ENCODE measurements at regions not wholly inside any gene's neighbourhood (a gene's known extent, or its start where the extent isn't known, plus 50 kb on each side); places are given as distances from the start of the nearest gene placed in this dataset.
"Not testable (repeated sequence)": the region's sequence is repeated elsewhere in the genome, so short reads cannot be mapped to it uniquely, and the experiment has no call there.

DNA sequence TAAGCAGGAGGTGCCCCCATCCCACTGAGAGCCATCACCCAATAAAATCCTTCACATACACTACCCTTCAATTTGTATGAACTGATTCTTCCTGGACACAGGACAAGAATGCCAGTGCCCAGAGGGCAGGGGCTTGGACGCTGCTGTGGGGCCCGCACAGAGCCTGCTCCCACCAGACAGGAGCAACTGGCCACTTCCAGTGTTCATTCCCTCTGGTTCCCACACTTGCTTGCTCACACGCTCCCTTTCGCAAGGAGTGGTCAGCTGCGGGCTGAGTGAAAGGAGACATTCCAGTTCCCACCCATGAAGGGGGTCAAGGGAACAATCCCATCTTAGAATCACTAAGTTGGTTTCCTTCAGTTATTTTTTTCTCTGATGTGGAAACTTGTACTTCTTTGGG, 314.5 kb upstream of the ACO1 start:
- no peak for DNase-seq (ENCODE audit: low read depth in 2 of 2)

DNA sequence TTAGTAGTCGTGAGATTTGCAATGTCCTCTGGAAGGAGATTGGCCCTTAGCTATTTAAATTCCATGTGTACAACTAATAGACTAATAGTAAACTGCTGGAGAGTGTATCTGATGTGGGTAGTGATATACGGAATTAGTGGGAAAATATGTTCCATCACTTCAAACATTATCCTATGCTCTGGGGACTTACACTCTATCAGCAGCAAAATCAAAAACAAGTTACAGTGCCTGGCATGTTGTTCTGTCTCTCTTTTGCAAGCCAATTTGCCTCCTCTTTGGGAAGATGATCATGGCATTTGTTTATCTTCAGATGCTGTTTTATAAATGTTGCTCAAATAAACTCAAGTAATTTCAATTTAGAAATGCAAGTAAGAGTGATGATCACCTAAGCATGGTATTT, 311.9 kb upstream of the ACO1 start:
- no peak for DNase-seq (ENCODE audit: low read depth in 2 of 2)

DNA sequence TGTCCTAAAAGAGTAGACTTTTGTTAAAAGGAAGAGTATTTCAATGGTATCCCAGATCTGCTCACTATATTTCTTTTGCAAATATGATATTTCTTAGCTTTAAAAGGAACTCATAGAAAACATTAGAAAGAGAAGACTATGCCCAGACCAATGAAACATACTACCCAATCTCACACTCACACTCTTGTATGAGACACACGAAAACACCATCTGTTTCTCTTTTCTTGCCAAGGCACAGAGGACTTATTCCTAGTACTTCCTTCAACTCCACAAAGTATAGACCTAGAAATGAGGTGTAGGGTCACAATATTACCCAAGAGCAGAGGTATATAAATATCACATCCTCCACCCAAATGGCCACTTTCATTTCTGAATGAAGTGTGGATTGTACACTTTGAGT, 292.4 kb upstream of the ACO1 start:
- DNase-seq (ENCODE audit: low read depth in 2 of 2): no peak

DNA sequence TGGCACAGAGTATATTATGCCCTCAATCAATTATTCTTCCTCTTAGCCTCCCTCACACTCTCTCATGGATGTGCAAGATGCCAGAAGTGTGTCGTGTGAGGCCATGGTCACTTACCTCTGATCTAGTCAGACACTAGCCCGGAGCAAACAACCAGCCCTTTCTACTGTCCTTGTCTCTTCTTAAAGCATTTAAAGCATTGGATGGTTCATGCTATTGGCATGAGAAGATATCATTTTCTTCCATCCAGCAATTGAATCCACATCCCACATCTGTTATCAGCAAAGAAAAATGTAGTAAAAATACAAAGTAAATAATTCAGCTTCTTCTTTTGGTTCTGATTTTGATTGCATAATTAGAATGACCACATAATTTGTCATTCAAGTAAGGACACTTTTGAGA, 267.2 kb upstream of the ACO1 start:
- no peak for DNase-seq (ENCODE audit: low read depth in 2 of 2)

DNA sequence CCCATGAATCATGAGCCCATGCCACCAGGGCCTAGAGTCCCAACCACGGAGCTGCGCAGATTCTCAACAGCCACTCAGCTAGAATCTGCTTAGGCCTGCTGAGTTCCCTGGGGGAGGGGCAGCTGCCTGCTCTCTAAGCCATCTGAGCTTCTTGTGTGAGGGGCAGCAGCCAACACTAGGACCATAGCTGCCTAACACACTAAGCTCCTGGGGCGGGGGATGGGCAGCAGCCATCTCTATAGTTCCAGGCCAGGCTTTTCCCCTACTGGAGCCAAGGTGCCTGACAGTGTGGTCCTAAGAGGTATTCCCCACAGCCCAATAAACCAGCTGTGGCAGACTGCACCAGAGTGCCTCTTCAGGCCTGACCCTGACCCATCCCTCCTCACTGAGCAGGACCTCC, 255.9 kb upstream of the ACO1 start:
- no peak for DNase-seq (ENCODE audit: low read depth in 2 of 2)

DNA sequence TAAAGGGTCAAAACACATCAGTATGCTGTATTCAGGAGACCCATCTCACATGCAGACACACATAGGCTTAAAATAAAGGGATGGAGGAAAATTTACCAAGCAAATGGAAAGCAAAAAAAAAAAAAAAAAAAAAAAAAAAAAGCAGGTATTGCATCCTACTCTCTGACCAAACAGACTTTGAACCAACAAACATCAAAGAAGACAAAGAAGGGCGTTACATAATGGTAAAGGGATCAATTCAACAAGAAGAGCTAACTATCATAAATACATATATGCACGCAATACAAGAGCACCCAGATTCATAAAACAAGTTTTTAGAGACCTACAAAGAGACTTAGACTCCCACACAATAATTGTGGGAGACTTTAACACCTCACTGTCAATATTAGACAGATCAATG, 253.7 kb upstream of the ACO1 start:
- DNase-seq (ENCODE audit: low read depth in 2 of 2): not testable (repeated sequence)

DNA sequence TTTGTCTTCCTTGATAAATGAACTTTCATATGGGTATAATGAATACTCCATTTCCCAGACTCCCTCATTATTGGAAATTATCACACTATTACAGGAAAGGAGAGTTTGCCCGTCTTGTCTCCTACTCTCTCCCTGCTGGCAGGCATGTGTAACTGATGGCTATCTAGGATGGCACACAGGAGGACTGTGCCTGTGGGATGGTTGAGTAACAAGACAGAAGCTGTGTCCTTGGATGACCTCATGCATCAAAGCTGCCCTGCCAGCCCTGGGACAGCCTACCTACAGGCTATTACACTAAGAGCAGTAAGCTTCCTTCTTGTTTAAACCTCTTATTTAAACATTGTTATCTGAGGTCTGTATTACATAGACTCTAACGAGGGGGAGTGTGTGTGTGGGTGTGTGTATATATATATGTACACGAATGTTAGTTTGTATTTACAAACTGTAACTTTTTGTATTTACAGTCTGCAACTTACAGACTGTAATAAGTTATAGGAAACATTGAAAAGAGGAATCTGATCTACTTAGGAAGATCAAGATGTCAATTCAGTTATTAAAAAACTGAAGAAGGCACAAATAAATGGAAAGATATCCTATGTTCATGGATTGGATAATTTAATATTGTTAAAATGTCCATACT, 247.6 kb upstream of the ACO1 start:
- DNase-seq (ENCODE audit: low read depth in 2 of 2): no peak

DNA sequence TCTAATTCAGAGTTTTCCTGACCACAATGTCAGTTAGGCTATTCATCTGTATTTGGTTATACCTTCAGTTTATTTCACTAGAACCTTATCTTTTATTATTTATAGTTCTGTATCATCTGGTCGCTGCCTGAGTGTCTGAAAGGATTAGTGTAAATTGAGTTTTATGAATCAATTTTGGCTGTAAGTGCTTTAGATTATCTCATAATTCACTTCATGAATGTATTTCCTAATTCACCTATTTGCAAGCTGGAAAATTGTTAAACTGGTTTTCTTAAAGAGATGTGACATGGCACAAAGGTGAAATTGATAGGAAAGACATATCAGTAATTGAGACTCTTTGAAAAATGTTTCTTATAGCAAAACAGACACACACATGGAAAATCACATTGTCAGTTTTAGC, 242.4 kb upstream of the ACO1 start:
- DNase-seq (ENCODE audit: low read depth in 2 of 2): no peak

DNA sequence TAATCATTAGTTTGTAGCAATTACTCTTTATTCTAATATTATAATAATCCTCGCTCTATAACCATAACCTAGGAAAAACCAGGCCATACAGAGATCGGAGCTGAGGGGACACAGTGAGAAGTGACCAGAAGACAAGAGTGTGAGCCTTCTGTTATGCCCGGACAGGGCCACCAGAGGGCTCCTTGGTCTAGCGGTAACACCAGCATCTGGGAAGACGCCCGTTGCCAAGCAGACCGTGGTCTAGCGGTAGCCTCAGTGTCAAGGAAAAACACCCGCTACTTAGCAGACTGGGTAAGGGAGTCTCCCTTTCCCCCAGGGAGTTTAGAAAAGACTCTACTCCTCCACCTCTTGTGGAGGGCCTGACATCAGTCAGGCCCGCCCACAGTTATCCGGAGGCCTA, 235.9 kb upstream of the ACO1 start:
- DNase-seq (ENCODE audit: low read depth in 2 of 2): not testable (repeated sequence)

DNA sequence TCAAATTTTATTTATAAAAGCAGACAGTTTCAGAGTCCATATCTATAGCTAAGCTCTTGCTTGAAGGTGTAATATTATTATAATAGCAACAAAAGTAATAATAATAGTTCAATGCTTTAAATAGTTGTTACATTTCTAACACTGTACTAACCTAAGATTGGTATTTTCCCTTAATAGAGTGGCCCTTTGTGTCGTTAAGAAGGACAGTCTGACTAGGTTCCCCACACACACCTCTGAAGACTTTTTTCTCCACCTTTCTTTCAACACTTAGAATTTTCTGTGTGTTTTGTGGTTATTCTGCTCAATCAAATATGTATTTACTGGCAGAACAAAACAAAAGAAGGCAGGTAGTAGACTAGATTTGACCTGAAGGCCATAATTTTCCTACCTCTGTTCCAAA, 223.2 kb upstream of the ACO1 start:
- DNase-seq (ENCODE audit: low read depth in 2 of 2): no peak

DNA sequence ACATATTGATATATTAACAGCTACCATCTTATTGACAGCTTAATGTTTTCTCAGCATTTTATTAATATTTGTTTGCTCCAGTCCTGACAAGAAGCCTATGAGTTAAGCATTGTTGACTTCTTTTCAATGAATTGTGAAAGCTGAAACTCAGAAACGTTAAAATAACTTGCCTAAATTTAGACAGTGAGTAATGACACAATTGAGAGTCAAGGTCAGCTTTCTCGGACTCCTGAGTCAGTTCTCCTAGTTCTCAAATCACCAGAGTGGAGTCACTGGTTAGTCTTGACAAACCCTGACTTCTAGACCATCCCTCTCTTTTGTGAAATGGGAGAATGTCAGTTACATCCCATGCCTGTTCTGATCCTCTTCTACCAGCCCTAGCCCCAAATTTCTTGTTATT, 222.7 kb upstream of the ACO1 start:
- no peak for DNase-seq (ENCODE audit: low read depth in 2 of 2)

DNA sequence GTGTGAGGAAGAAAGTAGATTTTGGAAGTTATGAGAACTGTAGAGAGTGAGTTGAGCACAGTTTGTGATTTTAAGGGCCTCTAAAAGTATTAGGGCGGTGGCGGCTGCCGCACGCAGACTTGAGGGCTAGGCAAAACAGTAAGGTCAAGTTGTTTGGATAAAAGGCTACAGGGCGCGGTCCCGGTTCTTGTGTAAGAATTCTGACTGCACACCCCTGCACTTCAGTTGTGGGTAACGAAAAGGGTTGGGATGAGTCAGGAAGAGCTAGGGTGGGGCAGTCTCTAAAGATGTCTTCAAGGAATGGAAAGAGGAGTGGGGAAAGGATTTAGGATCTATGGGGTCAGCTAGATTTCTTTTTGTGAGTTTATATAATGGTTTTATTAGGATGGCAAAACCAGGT, 218.1 kb upstream of the ACO1 start:
- DNase-seq (ENCODE audit: low read depth in 2 of 2): not testable (repeated sequence)

DNA sequence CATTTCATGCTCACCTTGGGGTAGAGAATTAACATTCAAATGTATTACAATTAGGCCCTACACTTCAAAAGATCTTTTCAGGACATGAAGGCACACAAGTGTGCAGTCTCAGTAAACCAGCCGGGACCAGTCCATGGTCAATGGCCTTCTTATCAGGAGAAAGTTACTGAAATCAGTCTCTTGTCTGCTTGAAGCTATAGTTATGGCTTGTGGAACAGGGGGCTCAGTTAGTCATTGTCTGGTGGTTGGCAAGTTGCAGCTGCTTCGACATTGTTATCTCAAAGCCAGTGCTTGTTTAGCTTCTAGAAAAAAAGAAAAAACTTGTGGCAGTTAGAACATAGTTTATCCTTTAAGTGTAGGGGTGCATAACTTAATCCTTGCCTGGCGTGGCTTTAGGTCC, 213.1 kb upstream of the ACO1 start:
- no peak for DNase-seq (ENCODE audit: low read depth in 2 of 2)

DNA sequence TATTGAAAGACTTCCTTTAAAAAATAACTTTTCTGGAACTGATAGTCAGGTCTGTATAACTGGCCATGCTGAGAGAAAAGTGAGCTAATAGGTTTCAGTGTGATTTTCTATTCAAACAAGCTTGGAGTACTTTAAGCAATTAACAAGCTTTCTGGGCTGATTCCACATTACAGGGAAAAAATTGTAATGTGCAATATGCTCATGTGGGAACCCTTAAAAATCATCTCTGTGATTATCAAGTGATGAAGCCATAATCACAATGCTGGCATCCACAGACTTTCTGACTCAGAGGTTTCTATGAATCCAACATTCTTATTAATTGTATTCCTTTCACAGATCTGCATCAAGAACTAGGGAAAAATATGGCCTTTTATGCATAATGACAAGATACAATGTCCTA, 212.2 kb upstream of the ACO1 start:
- DNase-seq (ENCODE audit: low read depth in 2 of 2): no peak

DNA sequence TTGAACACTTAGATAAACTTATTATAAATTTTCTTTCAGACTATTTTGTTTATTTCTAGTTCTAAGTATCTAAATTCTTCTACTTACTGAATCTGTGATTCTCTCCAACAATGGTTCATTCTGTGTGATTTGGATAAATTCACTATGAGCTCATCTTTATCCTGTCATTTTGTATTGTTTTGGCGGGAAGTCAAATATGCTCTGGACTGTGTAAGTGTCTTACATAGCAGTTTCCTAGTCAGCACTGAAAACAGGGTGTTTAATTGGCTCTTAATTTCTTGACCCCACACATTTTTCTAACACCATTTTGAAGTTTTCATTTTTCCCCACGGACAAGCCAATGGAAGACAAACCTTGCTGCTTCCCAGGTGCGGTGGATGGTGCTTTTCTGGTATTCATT, 207.0 kb upstream of the ACO1 start:
- no peak for DNase-seq (ENCODE audit: low read depth in 2 of 2)

DNA sequence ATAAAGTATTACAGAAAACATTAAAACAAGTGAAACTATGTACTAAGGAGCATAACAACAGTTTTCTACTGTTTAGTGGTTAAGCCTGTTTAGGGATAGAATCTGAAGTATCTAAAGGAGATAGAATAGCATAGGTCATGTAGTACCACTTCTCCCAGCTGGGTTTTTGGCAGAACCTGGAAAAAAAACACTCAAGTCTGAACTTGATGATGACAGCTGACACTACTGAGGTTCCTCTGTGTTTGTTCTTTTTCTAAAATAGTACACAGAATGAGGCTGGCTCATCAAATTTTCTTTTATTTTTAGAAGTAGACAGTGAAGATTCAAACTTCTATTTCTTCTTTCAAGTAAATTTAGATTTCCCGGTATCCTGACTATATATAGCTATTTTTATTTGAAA, 203.8 kb upstream of the ACO1 start:
- no peak for DNase-seq (ENCODE audit: low read depth in 2 of 2)

DNA sequence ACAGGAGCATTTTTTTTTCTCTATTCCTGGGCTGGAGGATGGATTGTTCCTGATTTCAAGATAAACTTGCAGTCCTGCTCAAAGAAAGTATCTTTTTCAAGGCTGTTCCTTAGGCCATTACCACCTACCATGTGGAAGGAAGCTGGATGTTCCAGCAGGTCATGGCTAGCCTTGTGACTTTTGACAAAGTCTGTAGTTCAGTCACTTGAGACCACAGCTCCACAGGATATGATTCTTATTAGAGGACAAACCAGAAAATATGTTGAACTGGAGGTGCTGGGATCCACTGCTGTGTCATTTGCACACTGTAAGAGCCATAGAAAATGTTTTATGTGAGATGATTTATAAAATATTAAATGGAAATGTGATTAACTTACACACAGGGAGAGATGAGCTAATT, 184.2 kb upstream of the ACO1 start:
- DNase-seq (ENCODE audit: low read depth in 2 of 2): no peak

DNA sequence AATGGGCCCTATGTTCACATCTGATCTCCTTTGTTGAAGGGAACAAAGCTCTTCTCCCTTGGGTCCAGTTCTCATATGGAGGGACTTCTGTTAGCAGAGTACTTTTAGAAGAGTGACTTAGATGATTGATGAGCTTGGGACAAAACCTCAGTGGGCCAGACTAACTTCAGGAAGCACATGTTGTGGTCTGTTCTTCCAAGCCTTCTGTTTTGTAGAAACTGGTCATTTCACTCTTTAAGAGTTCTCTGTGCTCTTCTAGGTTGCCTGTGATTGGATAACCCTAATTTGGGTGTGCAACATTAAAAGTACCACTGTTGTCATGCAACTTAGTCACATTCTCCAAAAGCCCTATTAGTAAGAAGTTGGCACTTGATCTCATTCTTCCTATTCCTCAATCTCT, 183.5 kb upstream of the ACO1 start:
- no peak for DNase-seq (ENCODE audit: low read depth in 2 of 2)

DNA sequence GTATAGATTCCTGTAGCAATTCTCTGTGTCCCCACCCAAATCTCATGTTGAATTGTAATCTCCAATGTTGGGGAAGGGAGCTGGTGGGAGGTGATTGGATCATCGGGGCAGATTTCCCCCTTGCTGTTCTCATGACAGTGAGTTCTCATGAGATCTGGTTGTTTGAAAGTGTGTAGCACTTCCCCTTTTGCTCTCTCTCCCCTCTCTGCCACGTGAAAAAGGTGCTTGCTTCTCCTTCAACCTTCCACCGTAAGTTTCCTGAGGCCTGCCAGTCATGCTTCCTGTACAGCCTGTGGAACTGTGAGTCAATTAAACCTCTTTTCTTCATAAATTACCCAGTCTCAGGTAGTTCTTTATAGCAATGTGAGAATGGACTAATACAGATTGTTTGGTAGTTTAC, 175.3 kb upstream of the ACO1 start:
- DNase-seq (ENCODE audit: low read depth in 2 of 2): not testable (repeated sequence)

DNA sequence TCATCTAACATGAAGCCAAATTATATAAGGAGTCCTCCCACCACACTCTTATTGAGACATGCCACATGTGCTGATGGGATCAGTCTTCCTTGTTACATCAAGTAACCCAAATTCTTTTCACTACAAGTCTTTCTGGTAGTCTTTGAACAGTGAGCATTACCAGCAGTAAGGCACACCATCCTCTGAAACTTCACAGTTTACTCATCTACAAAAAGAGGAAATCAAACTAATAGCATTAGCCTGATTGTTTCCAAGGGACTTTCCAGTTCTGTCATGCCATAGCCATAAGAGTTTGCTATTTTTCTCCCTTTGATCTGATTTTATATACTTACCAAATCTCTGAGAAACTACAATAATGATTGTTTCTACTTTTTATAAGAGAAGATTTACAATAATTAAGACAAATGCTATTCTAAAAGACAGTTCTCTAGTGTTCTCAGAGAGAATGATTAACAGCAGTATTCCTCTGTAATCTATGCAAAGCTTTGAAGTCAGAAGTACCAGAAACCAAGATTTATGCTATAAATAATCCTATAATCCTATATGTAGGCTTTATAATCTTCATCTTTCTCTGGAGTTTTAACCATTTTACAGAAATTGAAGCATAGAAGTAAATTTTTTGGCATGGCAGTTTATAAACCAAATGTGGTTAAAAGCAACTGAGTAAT, 166.2 kb upstream of the ACO1 start:
- no peak for DNase-seq (ENCODE audit: low read depth in 2 of 2)

DNA sequence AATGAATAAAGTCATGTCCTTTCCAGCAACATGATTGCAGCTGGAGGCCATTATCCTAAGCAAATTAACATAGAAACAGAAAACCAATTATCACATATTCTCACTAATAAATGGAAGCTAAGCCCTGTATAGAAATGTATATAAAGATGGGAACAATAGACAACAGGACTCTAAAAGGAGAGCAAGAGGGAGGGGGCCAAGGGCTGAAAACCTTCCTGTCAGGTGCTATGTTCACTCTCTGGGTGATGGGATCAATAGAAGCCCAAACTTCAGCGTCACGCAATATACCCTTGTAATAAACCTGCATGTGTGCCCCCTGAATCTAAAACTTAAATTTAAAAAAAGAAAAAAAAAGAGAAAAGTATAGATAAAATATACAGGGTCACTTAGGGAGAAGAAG, 163.7 kb upstream of the ACO1 start:
- no peak for DNase-seq (ENCODE audit: low read depth in 2 of 2)

DNA sequence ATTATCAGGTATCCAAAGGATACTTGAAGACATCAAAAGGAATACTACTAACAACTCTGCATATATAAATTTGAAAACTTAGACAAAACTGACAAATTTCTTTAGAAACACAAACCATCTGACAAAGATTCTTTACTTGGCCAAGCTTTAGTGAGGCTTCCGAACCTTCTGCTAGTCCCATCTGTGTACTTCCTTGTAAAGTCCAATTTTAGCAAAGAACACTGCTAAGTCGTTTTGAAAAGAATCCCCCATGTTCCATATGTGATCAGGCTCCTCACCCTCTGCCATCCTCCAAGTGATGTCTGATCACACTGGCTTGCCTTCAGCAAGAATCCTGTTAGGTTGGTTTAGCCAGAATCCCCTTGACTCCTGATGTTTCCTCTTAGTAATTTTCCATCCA, 150.0 kb upstream of the ACO1 start:
- no peak for DNase-seq (ENCODE audit: low read depth in 2 of 2)

DNA sequence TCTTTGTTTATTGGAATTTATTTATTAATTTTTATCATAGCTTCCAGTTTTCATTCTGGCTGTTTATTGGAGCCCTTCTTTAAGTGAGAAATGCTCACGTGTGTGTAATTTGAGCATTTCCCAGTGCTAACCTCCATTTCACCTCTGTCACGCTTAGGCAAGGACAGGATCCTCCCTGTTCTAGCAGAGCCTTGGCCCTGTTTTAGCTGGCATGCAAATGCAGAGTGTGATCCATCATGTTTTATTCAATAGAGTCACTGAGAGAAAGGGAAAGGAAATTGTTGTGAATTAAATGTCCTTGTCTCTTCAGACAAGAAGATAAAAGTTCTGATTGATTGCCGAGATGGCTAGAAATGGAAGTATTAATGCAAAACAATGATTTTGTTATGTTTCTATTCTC, 137.3 kb upstream of the ACO1 start:
- DNase-seq (ENCODE audit: low read depth in 2 of 2): no peak

DNA sequence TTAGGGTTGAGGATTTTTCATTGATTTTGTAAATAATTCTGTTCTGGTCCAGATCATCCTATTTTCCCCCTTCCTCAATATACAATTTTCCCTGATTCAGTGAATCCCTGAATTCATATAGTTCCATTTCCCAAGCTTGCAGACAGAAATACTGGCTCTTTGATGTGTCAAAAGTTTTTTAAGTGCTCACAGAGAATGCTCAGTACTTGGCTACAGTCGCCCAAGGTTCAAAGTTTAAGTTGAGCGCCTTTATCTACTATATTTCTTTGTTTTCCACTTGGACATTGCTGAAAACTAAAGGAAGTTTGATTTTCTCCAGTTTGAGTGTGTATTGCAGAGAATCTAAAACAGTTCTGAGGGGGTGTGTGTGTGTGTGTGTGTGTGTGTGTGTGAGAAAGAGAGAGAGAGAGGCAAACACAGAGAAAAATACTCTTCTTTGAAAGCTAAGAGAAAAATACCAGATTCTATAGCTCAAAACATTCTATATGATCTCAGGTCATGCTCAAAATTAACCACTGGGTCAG, 136.2 kb upstream of the ACO1 start:
- no peak for DNase-seq (ENCODE audit: low read depth in 2 of 2)
